ENCODE measurements at regions not wholly inside any gene's neighbourhood (a gene's known extent, or its start where the extent isn't known, plus 50 kb on each side); places are given as distances from the start of the nearest gene placed in this dataset.

- Histone ChIP-seq H3K4me1 (no peaks in the 10 kb centered on the region), H3K9me3 (replicated peaks) (peaks cover 33% of the 10 kb centered on the region), H3K27me3 (ENCODE audit: low read depth) (no peaks in the 10 kb centered on the region), H3K27ac (replicated peaks) (no peak overlapping the region), H3K36me3 (no peaks in the 10 kb centered on the region), H3K4me3 (no peak overlapping the region)
- no peak for TF ChIP-seq CTCF (IDR thresholded peaks at IDR 0.05; ENCODE audit: borderline replicate concordance)
- intact Hi-C loops (cut with micrococcal nuclease) = no loop called here
- no peak for DNase-seq
Observed at GRCh38 chr3:4218456-4219226, 84.5 kb upstream of the SETMAR start.

- peaks cover 27% of the 10 kb centered on the region for H3K9me3 ChIP-seq (replicated peaks)
- H3K4me3 ChIP-seq = no peak overlapping the region
- intact Hi-C loops (cut with micrococcal nuclease) = no loop called here
- H3K4me1 ChIP-seq = no peaks in the 10 kb centered on the region
- H3K27me3 ChIP-seq (ENCODE audit: low read depth) = no peaks in the 10 kb centered on the region
- no peak overlapping the region for H3K27ac ChIP-seq (replicated peaks)
- no peaks in the 10 kb centered on the region for H3K36me3 ChIP-seq
- TF ChIP-seq CTCF (IDR thresholded peaks at IDR 0.05; ENCODE audit: borderline replicate concordance) = no peak
- no peak for DNase-seq
Observed at GRCh38 chr3:4219227-4219568, 84.0 kb upstream of the SETMAR start.

GRCh38 chr3:4220065-4220464 is 83.1 kb upstream of the SETMAR start:
- DNase-seq = no peak
- no peak overlapping the region for H3K4me3 ChIP-seq
- H3K27me3 ChIP-seq (ENCODE audit: low read depth) = no peaks in the 10 kb centered on the region
- intact Hi-C loops (cut with micrococcal nuclease) = no loop called here
- peaks cover 18% of the 10 kb centered on the region for H3K9me3 ChIP-seq (replicated peaks)
- H3K27ac ChIP-seq (replicated peaks) = no peak overlapping the region
- no peaks in the 10 kb centered on the region for H3K36me3 ChIP-seq
- no peaks in the 10 kb centered on the region for H3K4me1 ChIP-seq
- TF ChIP-seq CTCF (IDR thresholded peaks at IDR 0.05; ENCODE audit: borderline replicate concordance) = no peak

- TF ChIP-seq CTCF (IDR thresholded peaks at IDR 0.05; ENCODE audit: borderline replicate concordance) = no peak
- H3K4me3 ChIP-seq = no peak overlapping the region
- intact Hi-C loops (cut with micrococcal nuclease) = no loop called here
- H3K36me3 ChIP-seq = no peaks in the 10 kb centered on the region
- no peak for DNase-seq
- no peak overlapping the region for H3K27ac ChIP-seq (replicated peaks)
- H3K4me1 ChIP-seq = no peaks in the 10 kb centered on the region
- H3K9me3 ChIP-seq (replicated peaks) = no peaks in the 10 kb centered on the region
- no peaks in the 10 kb centered on the region for H3K27me3 ChIP-seq (ENCODE audit: low read depth)
Observed at GRCh38 chr3:4222574-4223175, 80.5 kb upstream of the SETMAR start.

- Histone ChIP-seq H3K27me3 (ENCODE audit: low read depth) (no peaks in the 10 kb centered on the region), H3K4me1 (no peaks in the 10 kb centered on the region), H3K27ac (replicated peaks) (no peak overlapping the region), H3K4me3 (no peak overlapping the region), H3K36me3 (no peaks in the 10 kb centered on the region), H3K9me3 (replicated peaks) (no peaks in the 10 kb centered on the region)
- DNase-seq = no peak
- intact Hi-C loops (cut with micrococcal nuclease) = no loop called here
- TF ChIP-seq CTCF (IDR thresholded peaks at IDR 0.05; ENCODE audit: borderline replicate concordance) = no peak
Observed at GRCh38 chr3:4223777-4224176, 79.4 kb upstream of the SETMAR start.

All from left ventricle myocardium inferior (tissue), 1 donor.